K562 (cell line): ENCODE measurements at regions not wholly inside any gene's neighbourhood (a gene's known extent, or its start where the extent isn't known, plus 50 kb on each side); places are given as distances from the start of the nearest gene placed in this dataset.

Experiments
- ATAC-seq: fragments of 200-7000 bp; cut with Tn5 transposase; 3 replicates; pipeline ENCODE4 v1.9.1; 2020; ENCODE audit warnings: moderate library complexity
- BruUV-seq: library from RNA; stranded (reverse); fragments of 400-500 nt; replicated peaks from 2 replicates; lab custom pipeline; 2021; lab: Mats Ljungman, UMichigan
- CTCF ChIA-PET: fragments of 300-600 bp; formaldehyde crosslinking; extraction: SDS; loops from one replicate; lab custom pipeline; 2021; ENCODE audit warnings: low intra/inter-chr PET ratio; lab: Yijun Ruan, JAX
- POLR2A ChIA-PET: fragments of 300-600, 350-650 bp; sonication (Branson Sonifier 250); formaldehyde crosslinking; extraction: SDS; loops from one replicate; lab custom pipeline; 2021; ENCODE audit warnings: antibody characterized with exemption, inconsistent platforms; lab: Yijun Ruan, JAX
- DNase-seq, 4 experiments: peaks; one replicate each; pipeline versions ENCODE4 v3.0.0 to v3.0.0-alpha.2; 2011 to 2018; ENCODE audit warnings: low spot score in 3 of 4, mixed read lengths in 3 of 4; ENCODE audit errors: extremely low read depth in 1 of 4
- FAIRE-seq: peaks from 2 replicates; lab custom pipeline; 2011; peaks lifted over from hg19 to GRCh38; lab: Jason Lieb, UNC
- H2AFZ ChIP-seq: 2 replicates; pipeline ENCODE4 v1.6.0; 2011; ENCODE audit warnings: low read depth, low read length, control low read depth, inconsistent platforms
- H3K27ac ChIP-seq: fragments of 200-600 bp; 3 replicates; pipeline ENCODE4 v1.8.0; 2011; ENCODE audit warnings: low read depth, mild to moderate bottlenecking, control low read depth, inconsistent platforms, low read length, moderate library complexity, mixed read lengths; ENCODE audit errors: extremely low read depth
- H3K27me3 ChIP-seq, 2 experiments: fragments of 300-600 bp in 1 of 2; 2 replicates in 1 of 2; 3 replicates in 1 of 2; pipeline versions ENCODE4 v1.6.0 to v1.8.0; 2011; ENCODE audit warnings: inconsistent platforms in 2 of 2, low read length in 2 of 2, mild to moderate bottlenecking in 1 of 2, mixed read lengths in 1 of 2, moderate library complexity in 1 of 2; ENCODE audit not compliant: control insufficient read depth in 2 of 2, insufficient read depth in 2 of 2
- H3K36me3 ChIP-seq: fragments of 300-600 bp; 3 replicates; pipeline ENCODE4 v1.8.0; 2011; ENCODE audit warnings: mild to moderate bottlenecking, low read length, inconsistent platforms; ENCODE audit not compliant: control insufficient read depth, insufficient read depth
- H3K4me1 ChIP-seq, 2 experiments: fragments of 200-600 bp in 1 of 2; replicated peaks in 1 of 2; 2 replicates in 1 of 2; 3 replicates in 1 of 2; pipeline versions ENCODE4 v1.5.1 to v1.8.0; 2011; ENCODE audit warnings: inconsistent platforms in 2 of 2, low read length in 2 of 2, mild to moderate bottlenecking in 1 of 2, mixed read lengths in 1 of 2, moderate library complexity in 1 of 2; ENCODE audit not compliant: control insufficient read depth in 2 of 2, insufficient read depth in 2 of 2
- H3K4me2 ChIP-seq: 2 replicates; pipeline ENCODE4 v1.6.1; 2011; ENCODE audit warnings: low read length, control low read depth, inconsistent platforms, mixed read lengths; ENCODE audit not compliant: insufficient read depth
- H3K4me3 ChIP-seq: fragments of 200-600 bp; sonication (generic), shearing (Covaris generic); 2 replicates; pipeline ENCODE4 v1.5.1; 2016; ENCODE audit warnings: control low read depth, inconsistent platforms
- H3K79me2 ChIP-seq: fragments of 200-600 bp; 3 replicates; pipeline ENCODE4 v1.8.0; 2011; ENCODE audit warnings: low read length, inconsistent platforms; ENCODE audit not compliant: control insufficient read depth, insufficient read depth
- H3K9ac ChIP-seq, 2 experiments: 2 replicates each; pipeline versions ENCODE4 v1.6.0 to v1.6.1; 2011; ENCODE audit warnings: low read depth in 2 of 2, low read length in 2 of 2, control low read depth in 1 of 2, inconsistent platforms in 1 of 2, mild to moderate bottlenecking in 1 of 2, mixed read lengths in 1 of 2; ENCODE audit not compliant: insufficient read depth in 1 of 2
- H3K9me1 ChIP-seq: one replicate; pipeline ENCODE4 v1.6.0; 2011; ENCODE audit warnings: inconsistent platforms, mild to moderate bottlenecking, low read length, moderate library complexity; ENCODE audit not compliant: control insufficient read depth, insufficient read depth
- H3K9me3 ChIP-seq: replicated peaks from 2 replicates; pipeline ENCODE4 v1.5.1; 2011; ENCODE audit warnings: low read depth, low read length, inconsistent platforms; ENCODE audit not compliant: control insufficient read depth, insufficient read depth
- H4K20me1 ChIP-seq: replicated peaks from 2 replicates; pipeline ENCODE4 v1.6.1; 2011; ENCODE audit warnings: low read length, inconsistent platforms, mixed read lengths; ENCODE audit not compliant: control insufficient read depth, insufficient read depth
- MLLT1 ChIP-seq, 2 experiments: fragments of 450-650 bp; IDR thresholded peaks; 2 replicates each; pipeline ENCODE4 v1.6.1; 2016
- WGBS: fragments of 100-300 bp; shearing (Covaris generic); methylation state at CpG from one replicate; pipeline ENCODE4 v1.1.6; 2016; ENCODE audit warnings: low coverage, mixed read lengths; ENCODE audit not compliant: insufficient coverage; ENCODE audit errors: missing lambda C conversion rate; 5-methylcytosine and 5-hydroxymethylcytosine counted together
- in situ Hi-C: fragments of 300-500 bp; cut with MboI; formaldehyde crosslinking; loops from 4 replicates; pipeline ENCODE4 v1.15.0; 2018; ENCODE audit warnings: inconsistent platforms, mixed read lengths
- intact Hi-C: fragments of 100-400 bp; cut with micrococcal nuclease; formaldehyde crosslinking; loops from 2 replicates; pipeline ENCODE4 v1.14.2; 2022
- TF ChIP-seq, protein P1 (sequence below): fragments of 250-450 bp; sonication (Bioruptor Pico); IDR thresholded peaks from 2 replicates; pipeline ENCODE4 v1.4.0; 2020; ENCODE audit warnings: mild to moderate bottlenecking

DNA sequence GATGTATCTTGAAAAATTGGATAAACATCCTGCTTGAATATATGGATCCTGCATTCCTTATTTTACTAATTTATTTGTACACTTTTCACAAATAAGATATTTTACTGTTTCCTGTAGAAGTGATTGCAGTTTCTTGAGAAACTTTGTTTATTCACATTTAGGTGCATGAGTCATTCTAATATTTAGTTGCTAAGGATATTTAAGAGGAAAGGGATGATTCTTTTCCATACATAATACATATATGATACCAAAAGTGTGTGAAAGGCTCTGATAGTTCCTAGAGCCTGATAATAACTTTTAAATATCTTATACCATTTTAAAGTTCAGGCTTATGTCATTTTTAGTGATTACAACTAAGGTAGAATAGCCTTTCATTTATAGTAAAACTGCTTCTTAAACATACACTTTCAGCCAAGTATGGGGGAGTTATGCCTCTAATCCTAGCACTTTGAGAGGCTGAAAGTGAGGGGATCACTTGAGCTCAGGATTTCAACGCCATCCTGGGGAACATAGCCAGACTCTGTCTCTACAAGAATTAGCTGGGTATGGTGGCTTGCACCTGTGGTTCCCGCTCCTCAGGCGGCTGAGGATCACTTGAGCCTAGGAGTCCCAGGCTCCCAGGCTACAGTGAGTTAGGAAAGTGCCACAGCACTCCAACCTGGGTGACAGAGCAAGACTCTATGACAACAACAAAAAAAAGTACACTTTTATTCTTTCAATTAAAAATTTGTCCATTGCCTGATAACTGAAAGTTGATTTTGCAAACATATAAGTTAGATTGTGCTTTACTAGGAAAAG is 262.6 kb upstream of the LRIG3 start:
- no peak overlapping the region for H2AFZ ChIP-seq
- no peaks in the 10 kb centered on the region; the same call in 1 of the 2 replicates for H3K9me3 ChIP-seq
- CTCF ChIA-PET, result no interaction called here
- no peak for DNase-seq
- H3K4me3 ChIP-seq, result no peak overlapping the region
- BruUV-seq, result no TSS peak
- WGBS, result 0% methylated on average over 3 of the region's 3 CpGs
- H4K20me1 ChIP-seq, result no peaks in the 10 kb centered on the region
- H3K4me2 ChIP-seq, result no peak overlapping the region
- TF ChIP-seq, protein P1, sequence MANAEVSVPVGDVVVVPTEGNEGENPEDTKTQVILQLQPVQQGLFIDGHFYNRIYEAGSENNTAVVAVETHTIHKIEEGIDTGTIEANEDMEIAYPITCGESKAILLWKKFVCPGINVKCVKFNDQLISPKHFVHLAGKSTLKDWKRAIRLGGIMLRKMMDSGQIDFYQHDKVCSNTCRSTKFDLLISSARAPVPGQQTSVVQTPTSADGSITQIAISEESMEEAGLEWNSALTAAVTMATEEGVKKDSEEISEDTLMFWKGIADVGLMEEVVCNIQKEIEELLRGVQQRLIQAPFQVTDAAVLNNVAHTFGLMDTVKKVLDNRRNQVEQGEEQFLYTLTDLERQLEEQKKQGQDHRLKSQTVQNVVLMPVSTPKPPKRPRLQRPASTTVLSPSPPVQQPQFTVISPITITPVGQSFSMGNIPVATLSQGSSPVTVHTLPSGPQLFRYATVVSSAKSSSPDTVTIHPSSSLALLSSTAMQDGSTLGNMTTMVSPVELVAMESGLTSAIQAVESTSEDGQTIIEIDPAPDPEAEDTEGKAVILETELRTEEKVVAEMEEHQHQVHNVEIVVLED, result no peak
- TF ChIP-seq MLLT1 (IDR thresholded peaks at IDR 0.05), result no peak
- H3K36me3 ChIP-seq, result no peaks in the 10 kb centered on the region
- H3K27ac ChIP-seq, result no peak overlapping the region
- FAIRE-seq, result no peak
- H3K9me1 ChIP-seq, result no peaks in the 10 kb centered on the region
- intact Hi-C loops (no loop called here), in situ Hi-C loops (no loop called here)
- ATAC-seq, result no peak
- POLR2A ChIA-PET, result no interaction called here
- H3K79me2 ChIP-seq, result no peaks in the 10 kb centered on the region
- H3K9ac ChIP-seq, result no peak overlapping the region
- H3K27me3 ChIP-seq, result no peaks in the 10 kb centered on the region
- H3K4me1 ChIP-seq, result no peaks in the 10 kb centered on the region
